ENCODE measurements at regions not wholly inside any gene's neighbourhood (a gene's known extent, or its start where the extent isn't known, plus 50 kb on each side); places are given as distances from the start of the nearest gene placed in this dataset.

GRCh38 chr13:47250146-47250545 is 353.3 kb upstream of the HTR2A start:
- TF ChIP-seq CTCF (IDR thresholded peaks at IDR 0.05), result no peak
- no peak for TF ChIP-seq POLR2A (IDR thresholded peaks at IDR 0.05)

Measured in heart left ventricle (tissue), 13 donors.